NCI-H187 (cell line): ENCODE measurements at regions not wholly inside any gene's neighbourhood (a gene's known extent, or its start where the extent isn't known, plus 50 kb on each side); places are given as distances from the start of the nearest gene placed in this dataset.

Experiments
- DNase-seq, 2 experiments: peaks; one replicate each; lab custom pipeline; 2025; lab: John Stamatoyannopoulos, UW

- no peak for DNase-seq
Measured at GRCh38 chr13:55467476-55467875, 1673.2 kb upstream of the PRR20A start.

- DNase-seq, result no peak
Measured at GRCh38 chr13:55483626-55484158, 1657.0 kb upstream of the PRR20A start.

GRCh38 chr13:55493297-55493696 is 1647.4 kb upstream of the PRR20A start:
- DNase-seq, result no peak

- no peak for DNase-seq
Measured at GRCh38 chr13:55497486-55497885, 1643.2 kb upstream of the PRR20A start.

GRCh38 chr13:55500694-55501093 is 1640.0 kb upstream of the PRR20A start:
- DNase-seq, result no peak

- DNase-seq, result no peak
Measured at GRCh38 chr13:55516610-55517009, 1624.1 kb upstream of the PRR20A start.

GRCh38 chr13:55517312-55517711 is 1623.4 kb upstream of the PRR20A start:
- DNase-seq, result no peak

GRCh38 chr13:55528434-55528833 is 1612.3 kb upstream of the PRR20A start:
- no peak for DNase-seq

GRCh38 chr13:55534306-55534705 is 1606.4 kb upstream of the PRR20A start:
- DNase-seq, result no peak

GRCh38 chr13:55538424-55538823 is 1602.3 kb upstream of the PRR20A start:
- DNase-seq, result no peak

GRCh38 chr13:55543053-55543452 is 1597.7 kb upstream of the PRR20A start:
- DNase-seq, result no peak

GRCh38 chr13:55550624-55551023 is 1590.1 kb upstream of the PRR20A start:
- no peak for DNase-seq

- no peak for DNase-seq
Measured at GRCh38 chr13:55553701-55554100, 1587.0 kb upstream of the PRR20A start.

GRCh38 chr13:55554741-55555140 is 1586.0 kb upstream of the PRR20A start:
- DNase-seq, result no peak

- no peak for DNase-seq
Measured at GRCh38 chr13:55560331-55560730, 1580.4 kb upstream of the PRR20A start.

GRCh38 chr13:55563267-55563666 is 1577.5 kb upstream of the PRR20A start:
- DNase-seq, result no peak

- DNase-seq, result no peak
Measured at GRCh38 chr13:55566334-55566733, 1574.4 kb upstream of the PRR20A start.

- no peak for DNase-seq
Measured at GRCh38 chr13:55566779-55567178, 1573.9 kb upstream of the PRR20A start.

- no peak for DNase-seq
Measured at GRCh38 chr13:55567721-55568625, 1572.7 kb upstream of the PRR20A start.

- DNase-seq, result no peak
Measured at GRCh38 chr13:55569082-55569481, 1571.6 kb upstream of the PRR20A start.

- no peak for DNase-seq
Measured at GRCh38 chr13:55569514-55569913, 1571.2 kb upstream of the PRR20A start.

- DNase-seq, result no peak
Measured at GRCh38 chr13:55570371-55570770, 1570.3 kb upstream of the PRR20A start.

GRCh38 chr13:55571237-55571867 is 1569.4 kb upstream of the PRR20A start:
- DNase-seq, result no peak
